Epithelial cell of proximal tubule (primary cell): ENCODE measurements at regions not wholly inside any gene's neighbourhood (a gene's known extent, or its start where the extent isn't known, plus 50 kb on each side); places are given as distances from the start of the nearest gene placed in this dataset.

Experiments
- DNase-seq: peaks from one replicate; pipeline ENCODE4 v3.0.0-alpha.2; 2011; ENCODE audit warnings: low read depth
- H3K4me3 ChIP-seq: 2 replicates; pipeline ENCODE4 v1.5.1; 2011; ENCODE audit warnings: low read depth, mild to moderate bottlenecking, low read length
- CTCF ChIP-seq: conservative IDR thresholded peaks from 2 replicates; pipeline ENCODE4 v1.5.1; 2012; ENCODE audit warnings: low read depth, mild to moderate bottlenecking, low read length

GRCh38 chrY:8351241-8351640 is 986.0 kb upstream of the TSPY4 start:
- no peak for TF ChIP-seq CTCF
- DNase-seq, result no peak

GRCh38 chrY:8352201-8352600 is 985.1 kb upstream of the TSPY4 start:
- no peak for TF ChIP-seq CTCF
- no peak overlapping the region for H3K4me3 ChIP-seq
- no peak for DNase-seq

More at GRCh38 chrY:8351241-8351640, 986.0 kb upstream of the TSPY4 start:
- H3K4me3 ChIP-seq, result no peak overlapping the region

- no peak overlapping the region for H3K4me3 ChIP-seq
- DNase-seq, result no peak
- no peak for TF ChIP-seq CTCF
Measured at GRCh38 chrY:8358161-8358560, 979.1 kb upstream of the TSPY4 start.

- H3K4me3 ChIP-seq, result no peak overlapping the region
- TF ChIP-seq CTCF, result no peak
- DNase-seq, result no peak
Measured at GRCh38 chrY:8361715-8362114, 975.5 kb upstream of the TSPY4 start.

- no peak for TF ChIP-seq CTCF
- no peak overlapping the region for H3K4me3 ChIP-seq
- DNase-seq, result no peak
Measured at GRCh38 chrY:8377491-8377890, 959.8 kb upstream of the TSPY4 start.

- TF ChIP-seq CTCF, result no peak
- H3K4me3 ChIP-seq, result no peak overlapping the region
- no peak for DNase-seq
Measured at GRCh38 chrY:8379800-8380199, 957.5 kb upstream of the TSPY4 start.

- no peak for DNase-seq
- H3K4me3 ChIP-seq, result no peak overlapping the region
- TF ChIP-seq CTCF, result no peak
Measured at GRCh38 chrY:8381425-8381824, 955.8 kb upstream of the TSPY4 start.
